ENCODE measurements at regions not wholly inside any gene's neighbourhood (a gene's known extent, or its start where the extent isn't known, plus 50 kb on each side); places are given as distances from the start of the nearest gene placed in this dataset.
"Not testable (repeated sequence)": the region's sequence is repeated elsewhere in the genome, so short reads cannot be mapped to it uniquely, and the experiment has no call there.

GRCh38 chr3:74214286-74214685, 400.2 kb downstream of the CNTN3 start:
- no peak overlapping the region for H3K4me3 ChIP-seq (ENCODE audit: low read depth, low read length)
- TF ChIP-seq CTCF (IDR thresholded peaks at IDR 0.05; ENCODE audit: low read depth, low read length), result no peak

- H3K4me3 ChIP-seq (ENCODE audit: low read depth, low read length), result no peak overlapping the region
- no peak for TF ChIP-seq CTCF (IDR thresholded peaks at IDR 0.05; ENCODE audit: low read depth, low read length)
Observed at GRCh38 chr3:74210739-74211138, 403.7 kb downstream of the CNTN3 start.

- no peak overlapping the region for H3K4me3 ChIP-seq (ENCODE audit: low read depth, low read length)
- no peak for TF ChIP-seq CTCF (IDR thresholded peaks at IDR 0.05; ENCODE audit: low read depth, low read length)
Observed at GRCh38 chr3:74200952-74201351, 413.5 kb downstream of the CNTN3 start.

GRCh38 chr3:74178664-74179063, 435.8 kb downstream of the CNTN3 start:
- not testable (repeated sequence) for H3K4me3 ChIP-seq (ENCODE audit: low read depth, low read length)

GRCh38 chr3:74173090-74173489, 441.4 kb downstream of the CNTN3 start:
- H3K4me3 ChIP-seq (ENCODE audit: low read depth, low read length), result no peak overlapping the region
- no peak for TF ChIP-seq CTCF (IDR thresholded peaks at IDR 0.05; ENCODE audit: low read depth, low read length)

GRCh38 chr3:74167926-74168325, 446.5 kb downstream of the CNTN3 start:
- TF ChIP-seq CTCF (IDR thresholded peaks at IDR 0.05; ENCODE audit: low read depth, low read length), result no peak
- no peak overlapping the region for H3K4me3 ChIP-seq (ENCODE audit: low read depth, low read length)

GRCh38 chr3:74165211-74165610, 449.2 kb downstream of the CNTN3 start:
- H3K4me3 ChIP-seq (ENCODE audit: low read depth, low read length), result no peak overlapping the region
- no peak for TF ChIP-seq CTCF (IDR thresholded peaks at IDR 0.05; ENCODE audit: low read depth, low read length)

GRCh38 chr3:74149466-74149865, 465.0 kb downstream of the CNTN3 start:
- no peak for TF ChIP-seq CTCF (IDR thresholded peaks at IDR 0.05; ENCODE audit: low read depth, low read length)
- no peak overlapping the region for H3K4me3 ChIP-seq (ENCODE audit: low read depth, low read length)

Measured in WI38 (cell line).